ENCODE measurements at regions not wholly inside any gene's neighbourhood (a gene's known extent, or its start where the extent isn't known, plus 50 kb on each side); places are given as distances from the start of the nearest gene placed in this dataset.

- Histone ChIP-seq H3K9ac (ENCODE audit: low read depth in 1 of 2, low read length in 2 of 2) (no peak overlapping the region), H3K9me3 (ENCODE audit: control insufficient read depth in 4 of 4, low read length in 3 of 4) (no peaks in the 10 kb centered on the region), H3K4me1 (ENCODE audit: control insufficient read depth in 4 of 4, insufficient read depth in 4 of 4, low read length in 3 of 4) (peaks cover 0 to 4% (median 0%) of the 10 kb centered on the region in 4 donors), H3K4me3 (ENCODE audit: low read depth in 1 of 3, low read length in 3 of 3) (no peak overlapping the region), H3K27me3 (ENCODE audit: control insufficient read depth in 4 of 4, insufficient read depth in 4 of 4, low read length in 3 of 4) (no peaks in the 10 kb centered on the region), H3K27ac (ENCODE audit: low read depth in 1 of 2, low read length in 2 of 2) (no peak overlapping the region), H3K36me3 (ENCODE audit: control insufficient read depth in 4 of 4, insufficient read depth in 3 of 4, low read depth in 1 of 4, low read length in 3 of 4) (no peaks in the 10 kb centered on the region)
- no peak for TF ChIP-seq SP1 (IDR thresholded peaks at IDR 0.05)
- no peak for TF ChIP-seq HNF4A (conservative IDR thresholded peaks at IDR 0.05)
- no peak for TF ChIP-seq YY1 (IDR thresholded peaks at IDR 0.05)
- TF ChIP-seq FOXA2 (IDR thresholded peaks at IDR 0.05) = no peak
- no peak for TF ChIP-seq RAD21 (IDR thresholded peaks at IDR 0.05)
- no peak for TF ChIP-seq FOXA1 (IDR thresholded peaks at IDR 0.05)
- TF ChIP-seq GABPA (IDR thresholded peaks at IDR 0.05 in 1 of 2, conservative IDR thresholded peaks at IDR 0.05 in 1 of 2) = no peak
- no peak for TF ChIP-seq EGR1 (IDR thresholded peaks at IDR 0.05; ENCODE audit: low read depth in 2 of 2)
- no peak for TF ChIP-seq ATF3 (IDR thresholded peaks at IDR 0.05)
- TF ChIP-seq, protein P1, sequence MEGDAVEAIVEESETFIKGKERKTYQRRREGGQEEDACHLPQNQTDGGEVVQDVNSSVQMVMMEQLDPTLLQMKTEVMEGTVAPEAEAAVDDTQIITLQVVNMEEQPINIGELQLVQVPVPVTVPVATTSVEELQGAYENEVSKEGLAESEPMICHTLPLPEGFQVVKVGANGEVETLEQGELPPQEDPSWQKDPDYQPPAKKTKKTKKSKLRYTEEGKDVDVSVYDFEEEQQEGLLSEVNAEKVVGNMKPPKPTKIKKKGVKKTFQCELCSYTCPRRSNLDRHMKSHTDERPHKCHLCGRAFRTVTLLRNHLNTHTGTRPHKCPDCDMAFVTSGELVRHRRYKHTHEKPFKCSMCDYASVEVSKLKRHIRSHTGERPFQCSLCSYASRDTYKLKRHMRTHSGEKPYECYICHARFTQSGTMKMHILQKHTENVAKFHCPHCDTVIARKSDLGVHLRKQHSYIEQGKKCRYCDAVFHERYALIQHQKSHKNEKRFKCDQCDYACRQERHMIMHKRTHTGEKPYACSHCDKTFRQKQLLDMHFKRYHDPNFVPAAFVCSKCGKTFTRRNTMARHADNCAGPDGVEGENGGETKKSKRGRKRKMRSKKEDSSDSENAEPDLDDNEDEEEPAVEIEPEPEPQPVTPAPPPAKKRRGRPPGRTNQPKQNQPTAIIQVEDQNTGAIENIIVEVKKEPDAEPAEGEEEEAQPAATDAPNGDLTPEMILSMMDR (IDR thresholded peaks at IDR 0.05; ENCODE audit: low read depth, low read length, missing input control) = no peak
- no peak for TF ChIP-seq HNF4G (IDR thresholded peaks at IDR 0.05)
- no peak for TF ChIP-seq JUND (IDR thresholded peaks at IDR 0.05)
- no peak for TF ChIP-seq TAF1 (conservative IDR thresholded peaks at IDR 0.05)
- no peak for TF ChIP-seq NR2F2 (IDR thresholded peaks at IDR 0.05)
- no peak for TF ChIP-seq RXRA (IDR thresholded peaks at IDR 0.05)
- TF ChIP-seq MAX (IDR thresholded peaks at IDR 0.05) = no peak
- no peak for TF ChIP-seq REST (IDR thresholded peaks at IDR 0.05)
- no peak for TF ChIP-seq ZBTB33 (IDR thresholded peaks at IDR 0.05)
- no peak for DNase-seq (ENCODE audit: low spot score)
- WGBS = 60% methylated on average over 3 of the region's 3 CpGs
Observed at GRCh38 chr14:55976655-55977054, 141.6 kb upstream of the PELI2 start.

All from liver (tissue), 8 donors.